ENCODE measurements at regions not wholly inside any gene's neighbourhood (a gene's known extent, or its start where the extent isn't known, plus 50 kb on each side); places are given as distances from the start of the nearest gene placed in this dataset.

DNA sequence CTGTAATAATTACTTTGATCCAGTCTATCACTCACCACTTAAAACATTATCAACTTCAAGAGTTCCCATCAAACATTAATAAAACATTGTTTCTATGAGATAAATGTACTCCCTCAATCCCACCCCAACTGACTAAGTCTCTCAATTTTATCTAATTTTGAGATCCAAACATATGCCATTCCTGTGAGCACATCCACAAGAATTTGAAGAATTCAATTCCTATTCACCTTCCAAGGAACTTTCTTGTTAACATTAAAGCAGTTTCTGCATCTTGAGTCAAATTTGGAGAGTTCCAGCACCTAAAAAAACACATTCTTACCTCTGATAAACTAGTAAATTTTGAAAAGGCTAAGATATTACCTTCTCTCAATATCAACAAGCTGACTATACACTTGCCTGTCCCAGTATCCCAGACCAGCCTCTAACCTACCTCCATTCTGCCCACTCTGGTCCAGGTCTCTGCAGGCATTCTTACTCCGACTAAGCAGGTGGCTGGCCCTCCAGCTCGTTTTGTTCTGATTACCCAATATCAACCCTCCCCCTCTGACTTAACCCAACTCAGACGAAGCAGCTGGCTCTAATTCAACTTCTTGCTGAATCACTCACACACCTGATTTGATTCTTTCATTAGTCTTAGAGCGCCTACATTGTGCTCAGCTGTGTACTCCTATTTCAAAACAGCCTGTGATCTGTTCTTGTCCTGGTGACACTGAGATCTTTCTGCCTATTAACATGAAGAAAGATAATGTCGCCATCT is 275.2 kb downstream of the IPMK start:
- no peak for FAIRE-seq
- DNase-seq: peak in 1 of 5 donors; percentile 28

DNA sequence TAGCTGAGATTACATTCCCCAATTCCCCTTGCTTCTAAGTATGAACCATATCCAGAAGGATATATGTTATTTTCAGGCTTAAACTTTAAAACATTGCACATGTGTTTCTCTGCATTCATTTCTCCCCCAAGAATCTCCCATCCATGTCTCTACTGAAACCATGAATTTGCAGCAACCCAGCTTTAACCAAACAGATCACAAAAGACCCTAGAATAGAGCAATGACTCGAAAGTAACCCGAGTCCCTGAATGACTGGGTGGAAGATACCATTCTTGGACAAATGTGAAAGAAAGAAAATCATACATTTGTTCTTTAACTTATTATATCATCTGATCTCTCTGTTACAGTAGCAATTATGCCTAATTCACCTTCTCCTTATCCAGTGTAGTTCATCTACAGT is 278.7 kb downstream of the IPMK start:
- no peak overlapping the region for H3K4me3 ChIP-seq (ENCODE audit: low read length in 3 of 3)
- FAIRE-seq (no peak), DNase-seq (no peak)
- no peaks in the 10 kb centered on the region for H3K27me3 ChIP-seq (ENCODE audit: control insufficient read depth, insufficient read depth, low read length)
- H3K9ac ChIP-seq (ENCODE audit: low read length in 3 of 3): no peak overlapping the region
- TF ChIP-seq, protein P1, sequence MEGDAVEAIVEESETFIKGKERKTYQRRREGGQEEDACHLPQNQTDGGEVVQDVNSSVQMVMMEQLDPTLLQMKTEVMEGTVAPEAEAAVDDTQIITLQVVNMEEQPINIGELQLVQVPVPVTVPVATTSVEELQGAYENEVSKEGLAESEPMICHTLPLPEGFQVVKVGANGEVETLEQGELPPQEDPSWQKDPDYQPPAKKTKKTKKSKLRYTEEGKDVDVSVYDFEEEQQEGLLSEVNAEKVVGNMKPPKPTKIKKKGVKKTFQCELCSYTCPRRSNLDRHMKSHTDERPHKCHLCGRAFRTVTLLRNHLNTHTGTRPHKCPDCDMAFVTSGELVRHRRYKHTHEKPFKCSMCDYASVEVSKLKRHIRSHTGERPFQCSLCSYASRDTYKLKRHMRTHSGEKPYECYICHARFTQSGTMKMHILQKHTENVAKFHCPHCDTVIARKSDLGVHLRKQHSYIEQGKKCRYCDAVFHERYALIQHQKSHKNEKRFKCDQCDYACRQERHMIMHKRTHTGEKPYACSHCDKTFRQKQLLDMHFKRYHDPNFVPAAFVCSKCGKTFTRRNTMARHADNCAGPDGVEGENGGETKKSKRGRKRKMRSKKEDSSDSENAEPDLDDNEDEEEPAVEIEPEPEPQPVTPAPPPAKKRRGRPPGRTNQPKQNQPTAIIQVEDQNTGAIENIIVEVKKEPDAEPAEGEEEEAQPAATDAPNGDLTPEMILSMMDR (IDR thresholded peaks at IDR 0.05; ENCODE audit: borderline replicate concordance, extremely low read depth, insufficient read depth): no peak
- H3K36me3 ChIP-seq (ENCODE audit: control insufficient read depth in 2 of 3, insufficient read depth in 3 of 3, low read length in 3 of 3): no peaks in the 10 kb centered on the region
- no peak overlapping the region for H3K27ac ChIP-seq (ENCODE audit: low read depth in 2 of 2, low read length in 2 of 2)
- intact Hi-C loops (cut with DNase I): no loop called here
- no peaks in the 10 kb centered on the region for H3K9me3 ChIP-seq (ENCODE audit: control insufficient read depth in 2 of 3, insufficient read depth in 1 of 3, low read length in 3 of 3)
- H3K4me1 ChIP-seq (ENCODE audit: control insufficient read depth in 2 of 3, insufficient read depth in 2 of 3, low read depth in 1 of 3, low read length in 3 of 3): no peaks in the 10 kb centered on the region

More for the DNA sequence above, 275.2 kb downstream of the IPMK start:
- Histone ChIP-seq H3K27me3 (ENCODE audit: control insufficient read depth, insufficient read depth, low read length) (no peaks in the 10 kb centered on the region), H3K36me3 (ENCODE audit: control insufficient read depth in 2 of 3, insufficient read depth in 3 of 3, low read length in 3 of 3) (no peaks in the 10 kb centered on the region), H3K4me1 (ENCODE audit: control insufficient read depth in 2 of 3, insufficient read depth in 2 of 3, low read depth in 1 of 3, low read length in 3 of 3) (no peaks in the 10 kb centered on the region), H3K9ac (ENCODE audit: low read length in 3 of 3) (no peak overlapping the region), H3K27ac (ENCODE audit: low read depth in 2 of 2, low read length in 2 of 2) (no peak overlapping the region), H3K9me3 (ENCODE audit: control insufficient read depth in 2 of 3, insufficient read depth in 1 of 3, low read length in 3 of 3) (no peaks in the 10 kb centered on the region), H3K4me3 (ENCODE audit: low read length in 3 of 3) (no peak overlapping the region)
- TF ChIP-seq, protein P1 (IDR thresholded peaks at IDR 0.05; ENCODE audit: borderline replicate concordance, extremely low read depth, insufficient read depth): no peak
- intact Hi-C loops (cut with DNase I): no loop called here

DNA sequence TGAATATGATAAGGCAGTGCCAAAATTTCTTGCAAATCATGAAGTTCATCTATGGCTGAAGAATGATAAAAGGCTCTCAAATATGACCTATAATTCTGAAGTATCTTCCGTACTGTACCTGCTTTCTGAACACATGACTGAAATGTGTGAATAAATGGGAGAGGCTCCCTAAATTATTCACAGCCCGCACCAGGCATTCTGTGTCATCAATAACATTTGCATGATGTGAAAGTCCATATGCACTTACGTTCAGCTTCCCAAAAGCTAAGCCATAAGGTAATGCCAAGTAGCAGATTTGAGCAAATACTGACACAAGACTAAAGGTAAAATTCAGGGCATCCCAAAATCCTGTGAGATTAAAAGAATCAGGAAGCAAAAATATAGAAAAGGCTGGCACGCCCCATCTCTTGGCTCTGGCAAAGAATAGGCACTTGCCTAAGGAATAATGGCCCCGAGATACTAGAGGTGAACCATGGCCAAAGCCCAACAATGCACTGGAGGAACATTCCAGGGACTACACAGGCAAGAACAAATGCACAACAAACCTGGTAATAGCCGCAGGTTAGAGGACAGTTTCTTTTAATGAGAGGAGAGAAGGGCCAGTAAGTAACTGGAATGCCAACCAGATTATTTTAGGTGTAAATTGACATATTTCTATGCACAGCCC is 280.5 kb downstream of the IPMK start:
- TF ChIP-seq, protein P1 (IDR thresholded peaks at IDR 0.05; ENCODE audit: borderline replicate concordance, extremely low read depth, insufficient read depth): no peak
- no peaks in the 10 kb centered on the region for H3K36me3 ChIP-seq (ENCODE audit: control insufficient read depth in 2 of 3, insufficient read depth in 3 of 3, low read length in 3 of 3)
- no peak for FAIRE-seq

More for the DNA sequence above, 280.5 kb downstream of the IPMK start:
- Histone ChIP-seq H3K27me3 (ENCODE audit: control insufficient read depth, insufficient read depth, low read length) (no peaks in the 10 kb centered on the region), H3K4me1 (ENCODE audit: control insufficient read depth in 2 of 3, insufficient read depth in 2 of 3, low read depth in 1 of 3, low read length in 3 of 3) (no peaks in the 10 kb centered on the region), H3K4me3 (ENCODE audit: low read length in 3 of 3) (no peak overlapping the region), H3K9me3 (ENCODE audit: control insufficient read depth in 2 of 3, insufficient read depth in 1 of 3, low read length in 3 of 3) (no peaks in the 10 kb centered on the region), H3K27ac (ENCODE audit: low read depth in 2 of 2, low read length in 2 of 2) (no peak overlapping the region), H3K9ac (ENCODE audit: low read length in 3 of 3) (no peak overlapping the region)
- intact Hi-C loops (cut with DNase I): no loop called here
- DNase-seq: no peak

Measured in kidney (tissue), 13 donors.